ENCODE measurements at regions not wholly inside any gene's neighbourhood (a gene's known extent, or its start where the extent isn't known, plus 50 kb on each side); places are given as distances from the start of the nearest gene placed in this dataset.

GRCh38 chr1:38210021-38210894 lies 163.7 kb upstream of the POU3F1 start:
- TF ChIP-seq CSDC2 (CRISPR knock-in tag; IDR thresholded peaks at IDR 0.05) (no peak), TSHZ2 (CRISPR knock-in tag; IDR thresholded peaks at IDR 0.05) (no peak), PPARA (CRISPR knock-in tag; IDR thresholded peaks at IDR 0.05; ENCODE audit: borderline replicate concordance) (no peak), ZFP3 (CRISPR knock-in tag; IDR thresholded peaks at IDR 0.05) (no peak), CREB5 (CRISPR knock-in tag; IDR thresholded peaks at IDR 0.05; ENCODE audit: low read depth) (no peak), ISL1 (CRISPR knock-in tag; IDR thresholded peaks at IDR 0.05) (no peak), ZNF70 (CRISPR knock-in tag; IDR thresholded peaks at IDR 0.05) (no peak), SNAI2 (CRISPR knock-in tag; IDR thresholded peaks at IDR 0.05) (no peak), ZNF8 (CRISPR knock-in tag; IDR thresholded peaks at IDR 0.05) (no peak), PATZ1 (CRISPR knock-in tag; IDR thresholded peaks at IDR 0.05; ENCODE audit: borderline replicate concordance) (no peak), RARB (CRISPR knock-in tag; IDR thresholded peaks at IDR 0.05) (no peak), GLIS3 (CRISPR knock-in tag; IDR thresholded peaks at IDR 0.05) (no peak), ARNTL (CRISPR knock-in tag; IDR thresholded peaks at IDR 0.05; ENCODE audit: borderline replicate concordance, low read depth) (no peak), TOX (CRISPR knock-in tag; IDR thresholded peaks at IDR 0.05; ENCODE audit: borderline replicate concordance) (no peak), ZNF565 (CRISPR knock-in tag; conservative IDR thresholded peaks at IDR 0.05; ENCODE audit: low read depth) (no peak), POU6F1 (CRISPR knock-in tag; IDR thresholded peaks at IDR 0.05; ENCODE audit: borderline replicate concordance, low read depth) (no peak), BACH2 (CRISPR knock-in tag; IDR thresholded peaks at IDR 0.05; ENCODE audit: borderline replicate concordance) (no peak), OSR1 (CRISPR knock-in tag; IDR thresholded peaks at IDR 0.05) (no peak), ZC3H10 (CRISPR knock-in tag; IDR thresholded peaks at IDR 0.05) (no peak), ZFP30 (CRISPR knock-in tag; IDR thresholded peaks at IDR 0.05) (no peak)
- ATAC-seq, result no peak

GRCh38 chr1:38208716-38209632 lies 162.4 kb upstream of the POU3F1 start:
- no peak for ATAC-seq
- TF ChIP-seq ZFP30 (CRISPR knock-in tag; IDR thresholded peaks at IDR 0.05) (no peak), ARNTL (CRISPR knock-in tag; IDR thresholded peaks at IDR 0.05; ENCODE audit: borderline replicate concordance, low read depth) (no peak), TOX (CRISPR knock-in tag; IDR thresholded peaks at IDR 0.05; ENCODE audit: borderline replicate concordance) (no peak)

- TF ChIP-seq ARNTL (CRISPR knock-in tag; IDR thresholded peaks at IDR 0.05; ENCODE audit: borderline replicate concordance, low read depth), result no peak
- TF ChIP-seq ZC3H10 (CRISPR knock-in tag; IDR thresholded peaks at IDR 0.05), result no peak
- ATAC-seq, result no peak
These were observed 161.3 kb upstream of the POU3F1 start for GRCh38 chr1:38207906-38208305.

All from SK-N-SH treated with all-trans-retinoic acid at 6 μM for 48 hours (cell line).